SK-N-SH (cell line): ENCODE measurements at regions not wholly inside any gene's neighbourhood (a gene's known extent, or its start where the extent isn't known, plus 50 kb on each side); places are given as distances from the start of the nearest gene placed in this dataset.

Source experiments
- CTCF ChIA-PET: fragments of 300-600, 350-600 bp; formaldehyde crosslinking; extraction: SDS; loops from one replicate; lab custom pipeline; 2021; lab: Yijun Ruan, JAX
- POLR2A ChIA-PET: fragments of 350-600 bp; sonication (Branson Sonifier 250); formaldehyde crosslinking; extraction: SDS; loops from one replicate; lab custom pipeline; 2020; ENCODE audit warnings: antibody characterized with exemption, inconsistent platforms; lab: Yijun Ruan, JAX
- DNase-seq: peaks from one replicate; pipeline ENCODE4 v3.0.0; 2012
- H2AFZ ChIP-seq: fragments of 200-600 bp; sonication (generic); 2 replicates; pipeline ENCODE4 v1.8.1; 2016; ENCODE audit warnings: antibody characterized with exemption, mild to moderate bottlenecking, low read depth
- H3F3A ChIP-seq: fragments of 200-600 bp; sonication (generic); replicated peaks from 2 replicates; pipeline ENCODE3; 2016; ENCODE audit warnings: antibody characterized with exemption, mild to moderate bottlenecking; ENCODE audit not compliant: insufficient read depth
- H3K27ac ChIP-seq, 2 experiments: fragments of 200-500 bp in 1 of 2; fragments of 200-600 bp in 1 of 2; sonication (Bioruptor generic) in 1 of 2; sonication (generic), shearing (Covaris generic) in 1 of 2; 2 replicates each; pipeline versions ENCODE4 v1.5.1 to v1.6.1; 2014 to 2016; ENCODE audit warnings: low read depth in 2 of 2, inconsistent platforms in 1 of 2, low read length in 1 of 2, mild to moderate bottlenecking in 1 of 2, mixed read lengths in 1 of 2
- H3K27me3 ChIP-seq: fragments of 200-600 bp; sonication (generic), shearing (Covaris generic); 2 replicates; pipeline ENCODE4 v1.6.1; 2016; ENCODE audit warnings: mixed run types; ENCODE audit not compliant: insufficient read depth
- H3K36me3 ChIP-seq, 2 experiments: fragments of 200-500 bp in 1 of 2; fragments of 200-600 bp in 1 of 2; sonication (Bioruptor generic) in 1 of 2; sonication (generic) in 1 of 2; replicated peaks in 1 of 2; 2 replicates each; pipeline versions ENCODE3 to v1.5.1; 2014 to 2016; ENCODE audit warnings: low read length in 1 of 2, mild to moderate bottlenecking in 1 of 2; ENCODE audit not compliant: insufficient read depth in 2 of 2, control insufficient read depth in 1 of 2
- H3K4me1 ChIP-seq, 2 experiments: fragments of 200-500 bp in 1 of 2; fragments of 200-600 bp in 1 of 2; sonication (Bioruptor generic) in 1 of 2; sonication (generic), shearing (Covaris generic) in 1 of 2; 2 replicates each; pipeline versions ENCODE4 v1.5.1 to v1.6.1; 2014 to 2016; ENCODE audit warnings: low read depth in 1 of 2, low read length in 1 of 2, mixed run types in 1 of 2; ENCODE audit not compliant: insufficient read depth in 2 of 2, control insufficient read depth in 1 of 2
- H3K4me2 ChIP-seq: fragments of 200-600 bp; sonication (generic), shearing (Covaris generic); 2 replicates; pipeline ENCODE4 v1.6.1; 2017; ENCODE audit warnings: mixed run types
- H3K4me3 ChIP-seq, 2 experiments: fragments of 200-500 bp in 1 of 2; fragments of 200-600 bp in 1 of 2; sonication (Bioruptor generic) in 1 of 2; sonication (generic), shearing (Covaris generic) in 1 of 2; 2 replicates each; pipeline versions ENCODE4 v1.5.1 to v1.8.1; 2014 to 2016; ENCODE audit warnings: low read depth in 2 of 2, inconsistent platforms in 1 of 2, low read length in 1 of 2, mild to moderate bottlenecking in 1 of 2, mixed read lengths in 1 of 2, moderate library complexity in 1 of 2
- H3K79me2 ChIP-seq: fragments of 200-600 bp; sonication (generic); 2 replicates; pipeline ENCODE4 v1.8.1; 2017; ENCODE audit warnings: mild to moderate bottlenecking; ENCODE audit not compliant: insufficient read depth
- H3K9ac ChIP-seq: fragments of 200-600 bp; sonication (generic); 2 replicates; pipeline ENCODE4 v1.6.1; 2017; ENCODE audit warnings: mixed run types
- H3K9me2 ChIP-seq: fragments of 200-600 bp; sonication (generic); 2 replicates; pipeline ENCODE4 v1.6.1; 2017; ENCODE audit warnings: mixed run types
- H3K9me3 ChIP-seq: fragments of 200-600 bp; sonication (generic); 2 replicates; pipeline ENCODE4 v1.6.1; 2017; ENCODE audit warnings: mixed run types, mild to moderate bottlenecking, moderate library complexity
- H4K20me1 ChIP-seq: fragments of 200-600 bp; sonication (generic); 2 replicates; pipeline ENCODE4 v1.6.1; 2017; ENCODE audit warnings: mild to moderate bottlenecking, mixed run types; ENCODE audit not compliant: insufficient read depth
- CHD2 ChIP-seq: fragments of 150-350 bp; IDR thresholded peaks from 2 replicates; pipeline ENCODE4 v1.6.1; 2018; ENCODE audit warnings: low read length; ENCODE audit not compliant: partially characterized antibody
- EP300 ChIP-seq, 2 experiments: IDR thresholded peaks; 2 replicates each; pipeline versions ENCODE4 v1.4.0 to v1.6.1; 2012; ENCODE audit warnings: borderline replicate concordance in 1 of 2, low read depth in 1 of 2, low read length in 1 of 2
- EZH2phosphoT487 ChIP-seq: fragments of 200-600 bp; sonication (generic); IDR thresholded peaks from 2 replicates; pipeline ENCODE4 v1.6.1; 2017; ENCODE audit warnings: low read depth, mixed run types, mild to moderate bottlenecking, antibody characterized with exemption, moderate library complexity, borderline replicate concordance
- FOSL2 ChIP-seq: IDR thresholded peaks from 2 replicates; pipeline ENCODE4 v1.4.0; 2012; ENCODE audit warnings: low read depth, mild to moderate bottlenecking, moderate library complexity, borderline replicate concordance
- FOXM1 ChIP-seq: IDR thresholded peaks from 2 replicates; pipeline ENCODE4 v1.4.0; 2012; ENCODE audit warnings: low read depth, mild to moderate bottlenecking
- GABPA ChIP-seq: IDR thresholded peaks from 2 replicates; pipeline ENCODE4 v1.4.0; 2012; ENCODE audit warnings: low read depth, mild to moderate bottlenecking
- JUND ChIP-seq: IDR thresholded peaks from 2 replicates; pipeline ENCODE4 v1.4.0; 2012
- NRF1 ChIP-seq: IDR thresholded peaks from 2 replicates; pipeline ENCODE4 v1.6.1; 2012; ENCODE audit warnings: low read depth, mild to moderate bottlenecking, low read length
- POLR2AphosphoS5 ChIP-seq: IDR thresholded peaks from 2 replicates; pipeline ENCODE4 v1.6.1; 2012; ENCODE audit warnings: low read depth, low read length
- RAD21 ChIP-seq: IDR thresholded peaks from 2 replicates; pipeline ENCODE4 v1.6.1; 2012; ENCODE audit warnings: mild to moderate bottlenecking, low read length
- RFX5 ChIP-seq: IDR thresholded peaks from 2 replicates; pipeline ENCODE4 v1.6.1; 2012; ENCODE audit warnings: mild to moderate bottlenecking, improper control_type of control experiment, low read length
- RXRA ChIP-seq: IDR thresholded peaks from 2 replicates; pipeline ENCODE4 v1.4.0; 2012; ENCODE audit warnings: low read depth, mild to moderate bottlenecking, borderline replicate concordance
- TCF12 ChIP-seq: IDR thresholded peaks from 2 replicates; pipeline ENCODE4 v1.4.0; 2012
- YY1 ChIP-seq: IDR thresholded peaks from 2 replicates; pipeline ENCODE4 v1.4.0; 2012; ENCODE audit warnings: low read depth, mild to moderate bottlenecking
- WGBS: methylation state at CpG from one replicate; pipeline ENCODE4 v1.1.6; 2017; ENCODE audit warnings: low lambda C conversion rate; 5-methylcytosine and 5-hydroxymethylcytosine counted together
- TF ChIP-seq, protein P1 (sequence below): fragments of 200-600 bp; sonication (generic); IDR thresholded peaks from 2 replicates; pipeline ENCODE4 v1.6.1; 2017; ENCODE audit warnings: antibody characterized with exemption, mild to moderate bottlenecking, moderate library complexity
- TF ChIP-seq, protein P2 (sequence below): IDR thresholded peaks from 2 replicates; pipeline ENCODE4 v1.4.0; 2012; ENCODE audit warnings: low read depth, borderline replicate concordance
- TF ChIP-seq, protein P3 (sequence below): IDR thresholded peaks from 2 replicates; pipeline ENCODE4 v1.6.1; 2012; ENCODE audit warnings: mild to moderate bottlenecking, low read depth, low read length, moderate library complexity
- TF ChIP-seq, protein P4 (sequence below): fragments of 150-350 bp; IDR thresholded peaks from 2 replicates; pipeline ENCODE4 v1.6.1; 2016; ENCODE audit warnings: mild to moderate bottlenecking, low read depth, low read length

GRCh38 chr12:127209318-127209717, 1057.7 kb upstream of the TMEM132C start:
- H3K79me2 ChIP-seq: no peaks in the 10 kb centered on the region
- H4K20me1 ChIP-seq: no peaks in the 10 kb centered on the region
- H3K4me1 ChIP-seq: no peaks in the 10 kb centered on the region; a peak in 1 of 4 replicates
- no peak overlapping the region for H3K4me2 ChIP-seq
- ChIA-PET POLR2A (no interaction called here), CTCF (no interaction called here)
- 44% methylated on average over 2 of the region's 2 CpGs for WGBS
- H3K9me2 ChIP-seq: no peaks in the 10 kb centered on the region
- H3K27me3 ChIP-seq: no peaks in the 10 kb centered on the region
- no peaks in the 10 kb centered on the region for H3K9me3 ChIP-seq
- no peak overlapping the region for H3K9ac ChIP-seq
- H3K27ac ChIP-seq: no peak overlapping the region
- no peak for TF ChIP-seq EP300 (IDR thresholded peaks at IDR 0.05; ENCODE audit: borderline replicate concordance in 1 of 2, low read depth in 1 of 2, low read length in 1 of 2)
- TF ChIP-seq, protein P1, sequence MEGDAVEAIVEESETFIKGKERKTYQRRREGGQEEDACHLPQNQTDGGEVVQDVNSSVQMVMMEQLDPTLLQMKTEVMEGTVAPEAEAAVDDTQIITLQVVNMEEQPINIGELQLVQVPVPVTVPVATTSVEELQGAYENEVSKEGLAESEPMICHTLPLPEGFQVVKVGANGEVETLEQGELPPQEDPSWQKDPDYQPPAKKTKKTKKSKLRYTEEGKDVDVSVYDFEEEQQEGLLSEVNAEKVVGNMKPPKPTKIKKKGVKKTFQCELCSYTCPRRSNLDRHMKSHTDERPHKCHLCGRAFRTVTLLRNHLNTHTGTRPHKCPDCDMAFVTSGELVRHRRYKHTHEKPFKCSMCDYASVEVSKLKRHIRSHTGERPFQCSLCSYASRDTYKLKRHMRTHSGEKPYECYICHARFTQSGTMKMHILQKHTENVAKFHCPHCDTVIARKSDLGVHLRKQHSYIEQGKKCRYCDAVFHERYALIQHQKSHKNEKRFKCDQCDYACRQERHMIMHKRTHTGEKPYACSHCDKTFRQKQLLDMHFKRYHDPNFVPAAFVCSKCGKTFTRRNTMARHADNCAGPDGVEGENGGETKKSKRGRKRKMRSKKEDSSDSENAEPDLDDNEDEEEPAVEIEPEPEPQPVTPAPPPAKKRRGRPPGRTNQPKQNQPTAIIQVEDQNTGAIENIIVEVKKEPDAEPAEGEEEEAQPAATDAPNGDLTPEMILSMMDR: no peak
- TF ChIP-seq TCF12: no peak
- TF ChIP-seq, protein P2, sequence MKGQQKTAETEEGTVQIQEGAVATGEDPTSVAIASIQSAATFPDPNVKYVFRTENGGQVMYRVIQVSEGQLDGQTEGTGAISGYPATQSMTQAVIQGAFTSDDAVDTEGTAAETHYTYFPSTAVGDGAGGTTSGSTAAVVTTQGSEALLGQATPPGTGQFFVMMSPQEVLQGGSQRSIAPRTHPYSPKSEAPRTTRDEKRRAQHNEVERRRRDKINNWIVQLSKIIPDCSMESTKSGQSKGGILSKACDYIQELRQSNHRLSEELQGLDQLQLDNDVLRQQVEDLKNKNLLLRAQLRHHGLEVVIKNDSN: no peak
- no peak for TF ChIP-seq JUND
- no peak for TF ChIP-seq RAD21
- no peak for TF ChIP-seq GABPA
- no peak for TF ChIP-seq FOXM1
- TF ChIP-seq FOSL2: no peak
- no peak for TF ChIP-seq RFX5
- no peak for TF ChIP-seq RXRA
- no peak for TF ChIP-seq NRF1
- no peak for TF ChIP-seq CHD2
- no peak for TF ChIP-seq YY1
- no peak for TF ChIP-seq EZH2phosphoT487
- TF ChIP-seq POLR2AphosphoS5: no peak
- H3F3A ChIP-seq: no peaks in the 10 kb centered on the region
- no peak for DNase-seq
- no peak overlapping the region for H3K4me3 ChIP-seq
- H2AFZ ChIP-seq: no peak overlapping the region
- H3K36me3 ChIP-seq: no peaks in the 10 kb centered on the region

GRCh38 chr12:127214186-127214585, 1052.8 kb upstream of the TMEM132C start:
- CTCF ChIA-PET: no interaction called here
- Histone ChIP-seq H2AFZ (no peak overlapping the region), H3K9ac (no peak overlapping the region), H4K20me1 (no peaks in the 10 kb centered on the region), H3K36me3 (no peaks in the 10 kb centered on the region), H3K4me2 (no peak overlapping the region), H3K4me3 (no peak overlapping the region), H3K4me1 (no peaks in the 10 kb centered on the region; a peak in 1 of 4 replicates), H3F3A (no peaks in the 10 kb centered on the region), H3K27ac (no peak overlapping the region), H3K9me2 (no peaks in the 10 kb centered on the region), H3K79me2 (no peaks in the 10 kb centered on the region), H3K27me3 (no peaks in the 10 kb centered on the region), H3K9me3 (no peaks in the 10 kb centered on the region)
- no peak for DNase-seq
- WGBS: 1% methylated on average over 3 of the region's 3 CpGs
- TF ChIP-seq, protein P1: no peak
- TF ChIP-seq TCF12 (no peak), POLR2AphosphoS5 (no peak), NRF1 (no peak), EZH2phosphoT487 (no peak)
- TF ChIP-seq, protein P3, sequence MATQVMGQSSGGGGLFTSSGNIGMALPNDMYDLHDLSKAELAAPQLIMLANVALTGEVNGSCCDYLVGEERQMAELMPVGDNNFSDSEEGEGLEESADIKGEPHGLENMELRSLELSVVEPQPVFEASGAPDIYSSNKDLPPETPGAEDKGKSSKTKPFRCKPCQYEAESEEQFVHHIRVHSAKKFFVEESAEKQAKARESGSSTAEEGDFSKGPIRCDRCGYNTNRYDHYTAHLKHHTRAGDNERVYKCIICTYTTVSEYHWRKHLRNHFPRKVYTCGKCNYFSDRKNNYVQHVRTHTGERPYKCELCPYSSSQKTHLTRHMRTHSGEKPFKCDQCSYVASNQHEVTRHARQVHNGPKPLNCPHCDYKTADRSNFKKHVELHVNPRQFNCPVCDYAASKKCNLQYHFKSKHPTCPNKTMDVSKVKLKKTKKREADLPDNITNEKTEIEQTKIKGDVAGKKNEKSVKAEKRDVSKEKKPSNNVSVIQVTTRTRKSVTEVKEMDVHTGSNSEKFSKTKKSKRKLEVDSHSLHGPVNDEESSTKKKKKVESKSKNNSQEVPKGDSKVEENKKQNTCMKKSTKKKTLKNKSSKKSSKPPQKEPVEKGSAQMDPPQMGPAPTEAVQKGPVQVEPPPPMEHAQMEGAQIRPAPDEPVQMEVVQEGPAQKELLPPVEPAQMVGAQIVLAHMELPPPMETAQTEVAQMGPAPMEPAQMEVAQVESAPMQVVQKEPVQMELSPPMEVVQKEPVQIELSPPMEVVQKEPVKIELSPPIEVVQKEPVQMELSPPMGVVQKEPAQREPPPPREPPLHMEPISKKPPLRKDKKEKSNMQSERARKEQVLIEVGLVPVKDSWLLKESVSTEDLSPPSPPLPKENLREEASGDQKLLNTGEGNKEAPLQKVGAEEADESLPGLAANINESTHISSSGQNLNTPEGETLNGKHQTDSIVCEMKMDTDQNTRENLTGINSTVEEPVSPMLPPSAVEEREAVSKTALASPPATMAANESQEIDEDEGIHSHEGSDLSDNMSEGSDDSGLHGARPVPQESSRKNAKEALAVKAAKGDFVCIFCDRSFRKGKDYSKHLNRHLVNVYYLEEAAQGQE: no peak
- TF ChIP-seq, protein P4, sequence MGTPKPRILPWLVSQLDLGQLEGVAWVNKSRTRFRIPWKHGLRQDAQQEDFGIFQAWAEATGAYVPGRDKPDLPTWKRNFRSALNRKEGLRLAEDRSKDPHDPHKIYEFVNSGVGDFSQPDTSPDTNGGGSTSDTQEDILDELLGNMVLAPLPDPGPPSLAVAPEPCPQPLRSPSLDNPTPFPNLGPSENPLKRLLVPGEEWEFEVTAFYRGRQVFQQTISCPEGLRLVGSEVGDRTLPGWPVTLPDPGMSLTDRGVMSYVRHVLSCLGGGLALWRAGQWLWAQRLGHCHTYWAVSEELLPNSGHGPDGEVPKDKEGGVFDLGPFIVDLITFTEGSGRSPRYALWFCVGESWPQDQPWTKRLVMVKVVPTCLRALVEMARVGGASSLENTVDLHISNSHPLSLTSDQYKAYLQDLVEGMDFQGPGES: no peak
- POLR2A ChIA-PET: interaction anchor here (0.6 kb wide), 1 partner anchor 861 kb away, joined by 4 read pairs; no protein-coding TSS in a partner anchor
